Activated T-cell treated with anti-CD3 and anti-CD28 coated beads, Interleukin-2, amount 50 U/mL, for 48 hours (primary cell): ENCODE measurements at regions not wholly inside any gene's neighbourhood (a gene's known extent, or its start where the extent isn't known, plus 50 kb on each side); places are given as distances from the start of the nearest gene placed in this dataset.
"Not testable (repeated sequence)": the region's sequence is repeated elsewhere in the genome, so short reads cannot be mapped to it uniquely, and the experiment has no call there.

Experiments
- DNase-seq, 2 experiments: peaks; one replicate each; pipeline ENCODE4 v3.0.0-alpha.2; 2020

GRCh38 chr20:26373066-26373465 is 676.4 kb upstream of the ZNF337 start:
- DNase-seq = not testable (repeated sequence)

- no peak for DNase-seq
Observed at GRCh38 chr20:26354511-26354910, 657.9 kb upstream of the ZNF337 start.

DNA sequence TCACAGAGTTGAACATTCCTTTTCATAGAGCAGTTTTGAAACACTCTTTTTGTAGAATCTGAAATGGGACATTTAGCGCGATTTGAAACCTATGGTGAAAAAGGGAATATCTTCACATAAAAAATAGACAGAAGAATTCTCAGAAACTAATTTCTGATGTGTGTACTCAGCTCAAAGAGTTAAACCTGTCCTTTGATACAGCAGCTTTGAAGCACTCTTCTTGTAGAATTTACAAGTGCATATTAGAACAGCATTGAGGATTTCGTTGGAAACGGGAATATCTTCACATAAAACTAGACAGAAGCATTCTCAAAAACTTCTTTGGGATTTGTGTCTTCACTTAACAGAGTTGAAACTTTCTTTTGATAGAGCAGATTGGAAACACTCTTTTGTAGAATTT is 650.7 kb upstream of the ZNF337 start:
- no peak for DNase-seq

DNA sequence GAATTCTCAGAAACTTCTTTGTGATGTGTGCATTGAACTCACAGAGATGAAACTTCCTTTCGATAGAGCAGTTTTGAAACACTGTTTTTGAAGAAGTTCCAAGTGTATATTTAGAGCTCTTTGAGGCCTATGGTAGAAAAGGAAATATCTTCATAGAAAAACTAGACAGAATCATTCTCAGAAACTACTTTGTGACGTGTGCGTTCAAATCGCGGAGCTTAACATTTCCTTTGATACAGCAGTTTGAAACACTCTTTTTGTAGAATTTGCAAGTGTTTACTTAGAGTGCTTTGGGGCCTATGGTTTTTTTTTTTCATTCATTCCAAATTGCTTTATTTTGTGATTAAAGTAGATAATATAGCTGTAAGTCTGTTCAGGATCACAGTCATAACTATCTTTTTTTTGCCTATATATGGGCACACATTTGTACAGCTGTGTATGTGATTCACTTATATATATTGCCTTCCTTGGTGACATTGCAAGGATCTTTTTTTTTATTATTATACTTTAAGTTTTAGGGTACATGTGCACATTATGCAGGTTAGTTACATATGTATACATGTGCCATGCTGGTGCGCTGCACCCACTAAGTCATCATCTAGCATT is 643.9 kb upstream of the ZNF337 start:
- not testable (repeated sequence) for DNase-seq

DNA sequence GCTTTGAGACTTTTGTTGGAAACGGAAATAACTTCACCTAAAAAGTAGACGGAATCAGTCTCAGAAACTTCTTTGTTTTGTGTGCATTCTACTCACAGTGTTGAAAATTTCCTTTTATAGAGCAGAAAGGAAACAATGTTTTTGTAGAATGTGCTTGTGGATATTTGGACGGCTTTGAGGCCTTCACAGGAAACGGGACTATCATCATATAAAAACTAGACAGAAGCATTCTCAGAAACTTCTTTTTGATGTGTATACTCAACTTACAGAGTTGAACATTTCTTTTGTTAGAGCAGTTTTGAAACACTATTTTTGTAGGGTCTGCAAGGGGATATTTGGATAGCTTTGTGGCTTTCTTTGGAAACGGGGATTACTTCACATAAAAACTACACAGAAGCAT is 627.5 kb upstream of the ZNF337 start:
- no peak for DNase-seq

- DNase-seq = no peak
Observed at GRCh38 chr20:26315054-26315453, 618.4 kb upstream of the ZNF337 start.

DNA sequence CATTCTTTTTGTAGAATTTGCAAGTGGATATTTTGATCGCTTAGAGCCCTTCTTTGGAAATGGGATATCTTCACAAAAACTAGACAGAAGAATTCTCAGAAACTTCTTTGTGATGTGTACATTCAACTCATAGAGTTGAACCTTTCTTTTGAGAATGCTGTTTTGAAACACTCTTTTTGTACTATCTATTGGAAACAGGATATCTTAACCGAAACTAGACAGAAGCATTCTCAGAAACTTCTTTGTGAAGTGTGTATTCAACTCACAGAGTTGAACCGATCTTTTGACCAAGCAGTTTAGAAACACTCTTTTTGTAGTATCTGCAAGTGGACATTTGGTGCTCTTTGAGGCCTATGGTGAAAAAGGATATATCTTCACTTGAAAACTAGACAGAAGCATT is 613.1 kb upstream of the ZNF337 start:
- DNase-seq = not testable (repeated sequence)

- no peak for DNase-seq
Observed at GRCh38 chr20:26308961-26309360, 612.3 kb upstream of the ZNF337 start.

- DNase-seq = no peak
Observed at GRCh38 chr20:26295006-26295405, 598.4 kb upstream of the ZNF337 start.

- not testable (repeated sequence) for DNase-seq
Observed at GRCh38 chr20:26288379-26289061, 591.9 kb upstream of the ZNF337 start.

DNA sequence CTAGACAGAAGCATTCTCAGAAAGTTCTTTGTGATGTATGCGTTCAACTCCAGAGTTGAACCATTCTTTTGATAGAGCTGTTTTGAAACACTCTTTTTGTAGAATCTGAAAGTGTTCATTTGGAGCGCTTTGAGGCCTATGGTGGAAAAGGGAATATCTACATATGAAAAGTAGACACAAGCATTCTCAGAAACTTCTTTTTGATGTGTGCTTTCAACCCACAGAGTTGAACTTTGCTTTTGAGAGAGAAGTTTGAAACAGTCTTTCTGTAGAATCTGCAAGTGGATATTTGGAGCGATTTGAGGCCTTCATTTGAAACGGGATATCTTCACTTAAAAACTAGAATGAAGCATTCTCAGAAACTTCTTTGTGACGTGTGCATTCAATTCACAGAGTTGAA is 582.6 kb upstream of the ZNF337 start:
- DNase-seq = no peak

GRCh38 chr20:26277339-26277738 is 580.7 kb upstream of the ZNF337 start:
- DNase-seq = no peak

DNA sequence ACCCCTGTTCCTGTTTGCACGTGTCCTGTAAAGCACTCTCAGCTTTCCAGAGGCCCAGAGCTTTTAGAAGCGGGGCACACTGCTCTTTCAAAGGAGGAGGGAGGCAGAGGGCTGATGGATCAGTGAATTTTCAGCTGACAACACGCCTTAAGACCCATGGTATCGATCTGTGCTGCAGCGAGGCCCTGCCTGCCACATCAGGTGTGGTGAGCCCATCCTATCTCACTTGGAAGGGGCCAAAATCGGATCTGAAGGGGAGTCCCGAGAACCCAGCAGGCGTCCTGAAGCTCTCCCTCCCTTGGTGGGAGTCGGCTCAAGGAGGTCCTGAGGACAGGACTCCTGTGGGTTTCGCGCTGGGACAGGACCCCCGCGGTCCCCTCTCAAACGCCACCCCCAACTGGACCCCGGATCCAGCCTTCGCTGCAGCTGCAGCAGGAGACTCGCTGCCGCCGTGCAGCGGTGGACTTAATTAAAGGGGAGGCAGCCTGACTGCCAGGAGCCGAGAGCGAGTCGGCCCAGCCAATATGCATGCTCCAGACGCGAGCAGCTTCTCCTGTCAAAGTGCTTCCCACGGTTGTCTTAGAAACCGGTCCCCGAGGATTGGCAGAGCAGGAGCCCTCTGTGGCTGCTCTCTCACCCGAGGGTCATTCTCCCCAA is 580.0 kb upstream of the ZNF337 start:
- DNase-seq = no peak

GRCh38 chr20:26268762-26269161 is 572.1 kb upstream of the ZNF337 start:
- not testable (repeated sequence) for DNase-seq

DNA sequence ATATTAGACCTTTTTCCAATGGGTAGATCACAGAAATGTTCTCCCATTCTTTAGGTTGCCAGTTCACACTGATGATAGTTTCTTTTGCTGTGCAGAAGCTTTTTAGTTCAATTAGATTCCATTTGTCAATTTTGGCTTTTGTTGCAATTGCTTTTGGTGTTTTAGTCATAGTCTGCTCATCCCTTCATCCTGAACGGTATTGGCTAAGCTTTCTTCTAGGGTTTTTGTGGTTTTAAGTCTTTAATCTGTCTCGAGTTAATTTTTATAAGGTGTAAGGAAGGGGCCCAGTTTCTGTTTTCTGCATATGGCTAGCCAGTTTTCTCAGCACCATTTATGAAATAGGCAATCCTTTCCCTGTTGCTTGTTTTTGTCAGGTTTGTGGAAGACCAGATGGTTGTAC is 564.3 kb upstream of the ZNF337 start:
- DNase-seq = not testable (repeated sequence)

- DNase-seq = not testable (repeated sequence)
Observed at GRCh38 chr20:26252311-26252975, 555.8 kb upstream of the ZNF337 start.

DNA sequence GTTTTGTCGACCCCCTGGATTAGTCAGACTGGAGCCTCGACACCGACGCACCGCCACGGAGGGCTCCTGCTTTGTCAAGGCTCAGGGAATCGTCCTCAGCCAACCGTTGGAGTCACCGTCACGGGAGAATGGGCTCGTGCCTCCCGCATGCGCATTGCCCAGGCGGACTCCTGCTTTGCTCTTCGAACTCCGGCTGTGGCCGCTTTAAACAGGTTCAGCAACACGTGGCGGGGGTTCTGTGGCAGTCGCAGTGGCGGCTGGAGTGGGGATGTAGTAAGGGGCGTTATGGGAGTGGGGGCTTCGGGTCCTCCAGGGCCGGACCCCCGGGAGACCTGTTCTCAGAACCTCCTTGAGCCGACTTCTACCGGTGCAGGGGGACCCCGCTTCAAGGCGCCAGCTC is 554.7 kb upstream of the ZNF337 start:
- not testable (repeated sequence) for DNase-seq

- DNase-seq = not testable (repeated sequence)
Observed at GRCh38 chr20:26250249-26251114, 553.8 kb upstream of the ZNF337 start.

GRCh38 chr20:26243731-26244130 is 547.1 kb upstream of the ZNF337 start:
- no peak for DNase-seq

GRCh38 chr20:26220609-26221008 is 524.0 kb upstream of the ZNF337 start:
- not testable (repeated sequence) for DNase-seq

DNA sequence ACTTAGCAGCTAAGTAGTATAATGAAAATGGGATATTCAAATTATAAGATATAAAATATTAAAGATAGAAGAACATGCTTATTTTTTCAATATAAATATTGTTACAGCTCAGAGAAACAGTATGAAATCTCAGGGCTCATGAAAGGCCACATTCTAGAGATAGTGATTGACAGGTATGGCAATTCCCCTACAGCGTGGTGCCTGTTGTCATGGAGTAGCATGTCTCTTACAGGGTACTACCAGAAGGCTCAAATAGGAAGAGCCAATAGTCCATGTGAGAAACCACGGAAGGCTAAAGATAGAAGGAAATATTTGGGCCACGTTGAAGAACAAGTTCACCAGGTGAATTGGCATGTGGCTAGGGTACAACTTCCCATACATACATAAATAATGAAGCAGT is 522.9 kb upstream of the ZNF337 start:
- DNase-seq = not testable (repeated sequence)

DNA sequence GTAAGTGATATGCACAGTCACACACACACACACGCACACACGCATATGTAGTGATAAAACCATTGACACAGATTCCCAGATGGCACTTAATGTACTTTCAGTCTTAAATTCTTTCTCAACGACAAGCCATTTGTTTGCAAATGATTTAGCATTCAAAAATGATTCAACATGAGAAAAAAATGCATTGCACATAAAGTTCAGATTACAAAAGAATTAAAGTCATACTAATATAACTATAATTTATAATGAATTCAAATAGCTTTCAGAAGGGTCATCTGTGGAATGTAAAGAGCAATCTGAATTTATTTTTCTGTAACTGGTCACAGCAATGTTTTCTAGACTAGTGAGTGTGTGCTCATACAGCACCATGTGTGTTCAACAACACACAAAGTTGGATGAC is 521.6 kb upstream of the ZNF337 start:
- DNase-seq = no peak

DNA sequence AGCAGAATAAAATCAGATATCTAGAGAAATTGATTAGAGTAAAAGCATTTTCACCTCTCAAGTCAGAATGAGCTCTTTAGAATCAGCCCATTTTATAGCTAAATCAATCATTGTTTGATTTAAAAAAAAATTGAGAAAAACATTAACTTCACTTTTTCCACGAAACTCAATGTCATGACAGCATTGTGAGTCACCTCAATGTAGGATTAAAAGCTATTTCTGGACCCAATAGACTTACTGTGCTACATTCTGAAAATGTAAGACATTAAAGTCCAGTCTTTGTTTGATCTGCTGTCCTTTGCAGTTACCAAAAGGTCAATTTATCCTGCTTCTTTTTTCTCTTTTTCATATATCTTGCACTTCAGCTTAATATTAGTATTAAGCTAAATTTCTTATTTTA is 519.4 kb upstream of the ZNF337 start:
- DNase-seq = no peak
